PC-9 (cell line): ENCODE measurements at regions not wholly inside any gene's neighbourhood (a gene's known extent, or its start where the extent isn't known, plus 50 kb on each side); places are given as distances from the start of the nearest gene placed in this dataset.

ENCODE experiments used
- EZH2 ChIP-seq: fragments of 200-600 bp; sonication (generic); IDR thresholded peaks from 2 replicates; pipeline ENCODE4 v1.8.0; 2017; ENCODE audit warnings: antibody characterized with exemption, low read depth
- TF ChIP-seq, protein P1 (sequence below): fragments of 200-600 bp; sonication (generic); conservative IDR thresholded peaks from 2 replicates; pipeline ENCODE4 v1.6.1; 2017; ENCODE audit warnings: mixed run types, antibody characterized with exemption, mild to moderate bottlenecking, moderate library complexity

DNA sequence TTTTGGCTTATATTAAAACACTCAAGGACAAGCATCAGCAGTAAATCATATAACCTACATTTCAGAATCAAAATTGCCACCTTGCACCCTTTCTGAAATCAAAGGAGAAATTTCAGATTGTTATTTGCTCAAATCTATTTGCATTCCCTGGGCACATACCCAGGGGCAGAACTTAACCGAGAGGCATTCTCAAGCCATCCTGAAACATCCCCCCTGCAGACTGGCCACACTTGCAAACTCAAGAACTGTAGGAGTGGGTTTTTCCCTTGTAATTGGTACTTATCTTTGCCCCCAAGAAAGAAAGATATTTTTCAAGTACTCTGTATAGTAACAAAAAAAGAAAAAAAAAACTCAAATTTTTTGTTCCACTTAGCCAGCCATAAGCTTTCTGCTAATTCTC lies 213.6 kb upstream of the ESRRG start:
- TF ChIP-seq, protein P1, sequence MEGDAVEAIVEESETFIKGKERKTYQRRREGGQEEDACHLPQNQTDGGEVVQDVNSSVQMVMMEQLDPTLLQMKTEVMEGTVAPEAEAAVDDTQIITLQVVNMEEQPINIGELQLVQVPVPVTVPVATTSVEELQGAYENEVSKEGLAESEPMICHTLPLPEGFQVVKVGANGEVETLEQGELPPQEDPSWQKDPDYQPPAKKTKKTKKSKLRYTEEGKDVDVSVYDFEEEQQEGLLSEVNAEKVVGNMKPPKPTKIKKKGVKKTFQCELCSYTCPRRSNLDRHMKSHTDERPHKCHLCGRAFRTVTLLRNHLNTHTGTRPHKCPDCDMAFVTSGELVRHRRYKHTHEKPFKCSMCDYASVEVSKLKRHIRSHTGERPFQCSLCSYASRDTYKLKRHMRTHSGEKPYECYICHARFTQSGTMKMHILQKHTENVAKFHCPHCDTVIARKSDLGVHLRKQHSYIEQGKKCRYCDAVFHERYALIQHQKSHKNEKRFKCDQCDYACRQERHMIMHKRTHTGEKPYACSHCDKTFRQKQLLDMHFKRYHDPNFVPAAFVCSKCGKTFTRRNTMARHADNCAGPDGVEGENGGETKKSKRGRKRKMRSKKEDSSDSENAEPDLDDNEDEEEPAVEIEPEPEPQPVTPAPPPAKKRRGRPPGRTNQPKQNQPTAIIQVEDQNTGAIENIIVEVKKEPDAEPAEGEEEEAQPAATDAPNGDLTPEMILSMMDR, result no peak
- TF ChIP-seq EZH2, result no peak
